Panc1 (cell line): ENCODE measurements at regions not wholly inside any gene's neighbourhood (a gene's known extent, or its start where the extent isn't known, plus 50 kb on each side); places are given as distances from the start of the nearest gene placed in this dataset.

Source experiments
- CTCF ChIP-seq: fragments of 450-650 bp; IDR thresholded peaks from 2 replicates; pipeline ENCODE4 v1.5.1; 2017; ENCODE audit warnings: mild to moderate bottlenecking
- POLR2AphosphoS5 ChIP-seq: IDR thresholded peaks from 2 replicates; pipeline ENCODE4 v1.6.1; 2012; ENCODE audit warnings: mild to moderate bottlenecking, low read depth, low read length, moderate library complexity
- REST ChIP-seq, 2 experiments: IDR thresholded peaks; 2 replicates each; pipeline ENCODE4 v1.6.1; 2011 to 2012; ENCODE audit warnings: low read depth in 2 of 2, control low read depth in 1 of 2, low read length in 1 of 2, mild to moderate bottlenecking in 1 of 2, moderate library complexity in 1 of 2; ENCODE audit not compliant: insufficient read depth in 1 of 2
- SIN3A ChIP-seq: IDR thresholded peaks from 2 replicates; pipeline ENCODE4 v1.6.1; 2012; ENCODE audit warnings: low read depth, mild to moderate bottlenecking, low read length, moderate library complexity, borderline replicate concordance; ENCODE audit not compliant: insufficient read depth
- TCF7L2 ChIP-seq: IDR thresholded peaks from 2 replicates; pipeline ENCODE4 v1.6.1; 2011; ENCODE audit warnings: mild to moderate bottlenecking, low read depth, low read length, inconsistent platforms

- TF ChIP-seq CTCF (no peak), POLR2AphosphoS5 (no peak), SIN3A (no peak), REST (IDR thresholded peaks at IDR 0.05; ENCODE audit: insufficient read depth in 1 of 2, low read depth in 2 of 2, low read length in 1 of 2) (no peak), TCF7L2 (no peak)
Measured at GRCh38 chr2:196439760-196440159, 199.8 kb upstream of the CCDC150 start.
